ENCODE measurements at regions not wholly inside any gene's neighbourhood (a gene's known extent, or its start where the extent isn't known, plus 50 kb on each side); places are given as distances from the start of the nearest gene placed in this dataset.

- H3K4me3 ChIP-seq: no peak overlapping the region
- intact Hi-C loops (cut with DNase I): no loop called here
- peaks cover 0 to 4% (median 0%) of the 10 kb centered on the region in 4 donors for H3K27me3 ChIP-seq
- H3K27ac ChIP-seq: no peak overlapping the region
- H3K36me3 ChIP-seq: no peaks in the 10 kb centered on the region
- 29 to 72% methylated on average over 5 to 6 of the region's 6 CpGs for WGBS, 2 donors
- TF ChIP-seq CTCF (IDR thresholded peaks at IDR 0.05) (no peak), POLR2A (IDR thresholded peaks at IDR 0.05) (no peak)
- no peaks in the 10 kb centered on the region for H3K9me3 ChIP-seq
- H3K4me1 ChIP-seq: no peaks in the 10 kb centered on the region
- DNase-seq: no peak
These were observed 312.9 kb downstream of the RRAGC start for GRCh38 chr1:38546636-38547035.

- Histone ChIP-seq H3K36me3 (no peaks in the 10 kb centered on the region), H3K9me3 (no peaks in the 10 kb centered on the region), H3K4me1 (no peaks in the 10 kb centered on the region), H3K27me3 (peaks cover 0 to 4% (median 0%) of the 10 kb centered on the region in 4 donors), H3K27ac (no peak overlapping the region), H3K4me3 (no peak overlapping the region)
- no peak for TF ChIP-seq CTCF (IDR thresholded peaks at IDR 0.05)
- TF ChIP-seq POLR2A (IDR thresholded peaks at IDR 0.05): no peak
- WGBS, 2 donors: 58 to 68% methylated on average over 4 of the region's 4 CpGs
- DNase-seq: no peak
- intact Hi-C loops (cut with DNase I): no loop called here
These were observed 318.3 kb downstream of the RRAGC start for GRCh38 chr1:38541223-38541622.

- H3K4me1 ChIP-seq: no peaks in the 10 kb centered on the region
- H3K36me3 ChIP-seq: no peaks in the 10 kb centered on the region
- DNase-seq: no peak
- H3K4me3 ChIP-seq: no peak overlapping the region
- no peak overlapping the region for H3K27ac ChIP-seq
- H3K9me3 ChIP-seq: no peaks in the 10 kb centered on the region
- 70 to 81% methylated on average over 4 to 6 of the region's 6 CpGs for WGBS, 2 donors
- peaks cover 0 to 4% (median 0%) of the 10 kb centered on the region in 4 donors for H3K27me3 ChIP-seq
- intact Hi-C loops (cut with DNase I): no loop called here
- TF ChIP-seq POLR2A (IDR thresholded peaks at IDR 0.05): no peak
- TF ChIP-seq CTCF (IDR thresholded peaks at IDR 0.05): no peak
These were observed 319.6 kb downstream of the RRAGC start for GRCh38 chr1:38539931-38540330.

- Histone ChIP-seq H3K9me3 (no peaks in the 10 kb centered on the region), H3K4me3 (no peak overlapping the region), H3K27ac (no peak overlapping the region), H3K27me3 (peaks cover 0 to 4% (median 0%) of the 10 kb centered on the region in 4 donors), H3K36me3 (no peaks in the 10 kb centered on the region), H3K4me1 (no peaks in the 10 kb centered on the region)
- intact Hi-C loops (cut with DNase I): no loop called here
- 51 to 67% methylated on average over 4 of the region's 4 CpGs for WGBS, 2 donors
- no peak for TF ChIP-seq CTCF (IDR thresholded peaks at IDR 0.05)
- no peak for TF ChIP-seq POLR2A (IDR thresholded peaks at IDR 0.05)
- DNase-seq: no peak
These were observed 320.7 kb downstream of the RRAGC start for GRCh38 chr1:38538834-38539233.

- intact Hi-C loops (cut with DNase I): no loop called here
- Histone ChIP-seq H3K27ac (no peak overlapping the region), H3K27me3 (no peaks in the 10 kb centered on the region), H3K9me3 (no peaks in the 10 kb centered on the region), H3K36me3 (no peaks in the 10 kb centered on the region), H3K4me1 (no peaks in the 10 kb centered on the region), H3K4me3 (no peak overlapping the region)
- 84 to 100% methylated on average over 3 to 4 of the region's 4 CpGs for WGBS, 2 donors
- TF ChIP-seq CTCF (IDR thresholded peaks at IDR 0.05) (no peak), POLR2A (IDR thresholded peaks at IDR 0.05) (no peak)
- no peak for DNase-seq
These were observed 323.5 kb downstream of the RRAGC start for GRCh38 chr1:38536089-38536488.
